HG02571 (cell line): ENCODE measurements at regions not wholly inside any gene's neighbourhood (a gene's known extent, or its start where the extent isn't known, plus 50 kb on each side); places are given as distances from the start of the nearest gene placed in this dataset.
"Not testable (repeated sequence)": the region's sequence is repeated elsewhere in the genome, so short reads cannot be mapped to it uniquely, and the experiment has no call there.

Experiments
- ATAC-seq: cut with Tn5 transposase; IDR thresholded peaks from one replicate; pipeline ENCODE4 v1.9.1; 2021; ENCODE audit warnings: mild to moderate bottlenecking, moderate library complexity; ENCODE audit not compliant: unreplicated experiment

DNA sequence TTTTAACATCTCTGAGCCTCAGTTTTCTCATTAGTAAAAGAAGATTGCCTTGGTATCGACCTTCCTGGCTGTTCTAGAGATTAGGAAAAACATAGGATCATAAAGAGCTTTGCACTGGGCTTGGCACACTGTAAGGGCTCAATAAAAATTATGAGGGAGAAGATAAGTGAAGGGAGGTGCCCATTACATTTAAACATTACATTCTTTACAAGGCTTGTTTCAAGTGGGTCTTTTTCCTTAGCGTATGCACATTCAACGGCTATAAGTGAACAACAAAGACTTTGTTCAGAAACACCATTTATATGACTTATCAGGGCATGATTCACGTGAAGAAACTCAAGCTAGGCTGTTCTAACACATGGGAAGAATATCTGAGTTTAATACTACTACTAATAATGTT, 351.9 kb upstream of the NPVF start:
- ATAC-seq, result no peak

DNA sequence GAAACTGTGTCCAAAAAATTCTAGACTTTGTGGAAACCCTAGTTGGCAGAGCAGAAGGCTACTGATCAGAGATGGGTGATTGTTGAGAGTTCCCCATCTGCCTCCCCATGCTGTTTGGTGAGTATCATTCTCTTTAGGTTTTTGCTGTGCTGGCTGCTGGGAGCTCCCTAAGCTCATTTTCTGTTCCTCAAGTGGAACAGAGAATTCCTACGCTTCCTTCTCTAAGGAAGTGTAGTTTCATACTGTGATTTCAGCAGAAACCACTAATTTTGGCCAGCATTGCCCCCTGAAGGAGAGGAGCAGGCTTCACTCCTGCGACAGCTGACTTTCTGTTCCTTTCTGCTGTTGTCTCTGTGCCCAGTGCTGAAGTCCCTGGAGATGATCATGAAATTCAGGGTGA, 355.3 kb upstream of the NPVF start:
- no peak for ATAC-seq

DNA sequence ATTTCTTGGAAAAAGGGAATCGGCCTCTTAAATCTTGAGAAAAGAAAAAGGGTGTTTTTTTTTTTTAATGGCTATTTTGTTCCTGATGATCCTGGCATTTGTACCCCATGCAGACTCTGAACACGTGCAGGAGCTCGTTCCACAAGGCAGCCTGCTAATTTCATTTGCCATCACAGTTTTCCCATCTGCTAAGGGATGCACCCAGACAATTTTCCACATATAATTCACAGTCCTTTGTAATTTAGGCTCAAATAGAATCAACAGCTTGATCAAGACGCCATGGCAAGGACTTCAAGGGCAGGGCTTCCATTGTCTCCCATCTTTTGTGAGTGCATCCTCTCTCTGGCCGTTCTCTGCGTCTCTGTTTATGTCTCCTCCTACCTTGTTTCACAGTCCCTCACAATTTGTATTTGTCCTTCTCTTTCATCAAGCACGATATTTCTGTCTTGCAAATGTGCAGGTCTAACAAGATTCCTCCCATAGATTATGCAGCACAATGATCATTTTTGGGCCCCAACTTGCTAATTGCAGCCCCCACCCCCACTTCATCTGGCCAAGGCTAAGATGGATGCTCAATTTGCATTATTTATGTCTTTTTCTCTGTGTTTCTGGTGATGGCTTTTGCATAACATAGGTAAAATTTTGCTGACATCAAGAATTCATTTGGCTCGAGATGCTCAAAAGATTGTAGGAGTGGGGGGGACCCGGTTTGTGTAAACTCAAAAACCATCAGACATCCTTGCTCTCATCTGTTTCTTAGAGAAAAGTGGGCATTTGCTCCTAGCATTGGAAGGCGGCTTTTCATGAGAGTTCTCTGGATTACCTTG, 356.0 kb upstream of the NPVF start:
- ATAC-seq, result no peak

DNA sequence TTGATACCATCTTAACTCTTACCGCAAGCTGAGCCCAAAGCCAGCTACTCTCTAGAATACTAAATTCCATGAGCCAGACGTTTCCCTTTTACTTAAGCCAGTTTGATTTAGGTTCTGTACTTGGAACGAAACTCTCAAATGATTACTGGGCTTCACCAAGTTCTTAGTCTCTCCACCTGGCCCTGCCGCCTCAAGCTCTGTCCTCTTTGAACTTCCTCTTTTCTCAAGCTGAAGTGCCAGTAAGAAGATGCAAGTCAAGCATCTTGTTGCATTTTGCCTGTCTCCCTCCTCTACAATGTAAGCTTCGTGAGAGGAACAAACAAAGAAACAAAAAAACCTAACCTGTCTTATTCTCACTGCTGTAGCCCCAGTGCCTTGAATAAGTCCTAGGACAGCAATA, 358.2 kb upstream of the NPVF start:
- ATAC-seq, result no peak

DNA sequence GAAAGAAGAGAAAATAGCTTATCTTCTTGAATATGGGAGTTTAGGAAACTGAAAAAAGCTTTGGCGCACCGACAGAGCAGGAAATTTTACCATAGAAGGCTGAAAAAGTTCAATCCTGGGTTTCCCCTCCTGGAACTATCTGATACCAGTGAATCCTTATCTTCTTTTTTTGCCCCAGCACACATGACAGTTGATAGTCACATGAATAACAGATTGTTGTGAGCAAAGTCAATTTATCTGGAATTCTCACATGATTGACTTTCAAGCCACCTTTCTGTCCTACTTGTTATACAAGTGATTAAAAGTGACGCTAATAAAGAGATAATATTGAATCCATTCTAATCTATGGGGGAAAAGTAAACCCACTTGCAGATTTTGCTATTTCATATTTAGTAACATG, 365.8 kb upstream of the NPVF start:
- ATAC-seq, result no peak

DNA sequence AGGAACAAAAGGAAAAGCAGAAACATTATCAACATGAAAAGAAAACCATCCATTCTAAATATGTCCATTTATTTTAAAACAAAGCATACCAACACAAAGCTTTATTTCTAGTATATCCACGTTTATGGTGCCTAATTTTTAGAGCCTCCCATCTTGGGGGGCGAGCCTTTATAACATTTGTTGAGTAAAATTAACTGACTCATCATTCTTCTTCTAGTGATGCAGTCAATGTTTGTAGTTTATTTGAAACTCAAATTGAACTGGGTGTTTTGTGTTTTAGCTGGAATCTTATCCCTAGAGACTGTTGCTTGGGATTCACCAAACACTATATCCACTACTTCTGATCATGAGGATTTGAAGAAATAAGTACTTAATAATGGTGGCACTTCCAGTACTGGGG, 366.4 kb upstream of the NPVF start:
- ATAC-seq, result no peak

DNA sequence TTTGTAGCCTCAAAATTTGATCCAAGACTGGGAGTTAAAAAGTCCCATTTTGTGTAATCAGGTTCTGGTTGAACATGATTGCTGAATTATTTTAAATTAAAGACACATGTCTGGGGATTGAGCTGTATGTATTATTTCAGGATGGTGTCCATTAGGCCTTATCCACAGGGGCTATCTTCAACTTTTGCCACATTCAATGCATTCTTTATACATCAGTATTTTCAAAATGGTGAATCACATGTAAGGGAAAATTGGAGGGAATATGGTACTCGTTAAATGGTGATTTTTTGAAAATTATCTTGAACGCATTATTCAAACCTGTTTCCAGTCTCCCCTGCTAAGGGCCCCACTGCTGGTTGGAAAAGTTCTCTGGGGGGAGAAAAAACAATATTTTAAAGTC, 367.7 kb upstream of the NPVF start:
- no peak for ATAC-seq

DNA sequence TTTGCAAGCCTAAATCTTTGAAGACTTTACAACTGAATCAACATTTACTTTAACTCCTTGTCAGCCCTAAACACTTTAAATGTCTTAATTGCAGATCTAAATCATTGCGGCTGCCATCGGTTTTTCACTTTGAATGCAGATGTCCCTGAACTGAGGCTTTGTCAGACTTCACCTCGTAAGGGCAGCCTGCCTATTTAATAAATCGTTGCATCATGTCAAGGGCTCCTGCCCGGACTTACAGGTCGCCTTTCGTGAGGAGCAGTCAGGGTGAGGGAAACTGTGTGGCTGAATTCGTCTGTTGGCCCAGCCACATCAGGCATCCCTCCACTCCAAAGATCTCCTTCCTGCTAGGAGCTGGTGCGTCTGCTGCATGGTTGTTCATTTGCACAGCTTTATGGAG, 368.2 kb upstream of the NPVF start:
- no peak for ATAC-seq

DNA sequence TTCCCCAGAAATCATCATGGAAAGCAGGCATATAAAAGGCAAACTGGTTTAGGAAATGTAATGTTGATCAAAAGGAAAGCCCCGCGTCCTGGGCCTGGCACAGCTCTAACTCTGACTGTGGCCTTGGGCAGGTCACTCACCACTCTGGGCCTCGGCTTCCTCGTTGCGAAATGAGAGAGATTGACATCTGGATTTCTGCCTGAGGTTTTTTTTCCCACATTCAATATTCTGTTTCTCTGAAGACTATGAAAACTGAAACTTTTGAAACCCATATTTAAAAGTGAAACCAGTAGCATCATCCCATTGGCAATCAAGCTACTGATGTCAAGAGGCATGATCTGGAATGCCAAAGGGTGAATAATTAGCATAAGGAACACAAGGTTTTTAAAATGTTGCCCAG, 369.7 kb upstream of the NPVF start:
- no peak for ATAC-seq

DNA sequence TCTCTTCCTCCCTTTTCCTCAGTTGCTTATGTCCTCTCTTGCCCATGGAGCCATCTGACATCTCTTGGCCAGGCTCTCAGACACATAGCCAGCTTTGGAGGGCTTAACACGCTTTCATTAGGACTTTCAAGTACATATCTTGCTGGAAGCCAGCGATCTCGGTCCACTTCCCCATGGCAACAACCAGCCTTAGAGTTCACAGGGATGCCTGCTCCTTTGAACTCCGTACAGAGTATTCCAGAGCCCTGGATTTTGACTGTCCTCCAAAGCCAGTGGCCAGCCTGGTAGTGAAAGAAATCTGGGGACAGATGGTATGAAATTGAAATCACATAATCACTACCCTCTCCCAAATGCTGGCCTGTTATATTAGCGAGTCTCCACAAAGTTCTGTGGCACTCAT, 370.5 kb upstream of the NPVF start:
- ATAC-seq, result no peak

DNA sequence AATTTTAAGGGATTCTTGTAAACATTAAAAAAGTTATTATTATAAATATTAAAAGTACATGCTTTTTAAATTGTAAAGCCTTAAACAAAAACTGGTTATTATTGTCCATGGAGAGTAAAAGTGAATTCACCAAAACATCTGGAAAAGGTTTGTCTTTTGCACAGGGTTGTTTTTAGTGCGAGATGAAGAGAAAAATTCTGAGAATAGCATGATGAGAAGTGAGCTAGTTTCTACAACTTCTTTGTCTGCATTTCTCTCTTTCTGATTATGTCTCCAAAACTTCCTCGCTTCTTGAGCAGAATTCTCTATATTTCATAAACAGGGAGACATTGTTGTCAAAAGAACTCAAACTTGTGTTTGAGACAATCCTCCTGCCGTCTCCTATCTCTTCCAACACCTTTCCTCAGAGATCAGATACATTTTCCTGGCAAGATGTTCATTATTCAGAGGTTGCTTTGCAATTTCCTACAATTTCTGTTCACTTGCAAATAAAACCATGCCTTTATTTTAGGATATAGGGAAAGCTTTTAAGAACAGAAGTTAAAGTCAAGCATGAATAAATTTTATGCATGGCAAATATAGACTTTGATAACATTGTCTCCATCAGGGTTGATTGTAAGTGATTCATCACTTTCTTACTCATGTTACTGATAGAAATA, 372.1 kb upstream of the NPVF start:
- no peak for ATAC-seq

DNA sequence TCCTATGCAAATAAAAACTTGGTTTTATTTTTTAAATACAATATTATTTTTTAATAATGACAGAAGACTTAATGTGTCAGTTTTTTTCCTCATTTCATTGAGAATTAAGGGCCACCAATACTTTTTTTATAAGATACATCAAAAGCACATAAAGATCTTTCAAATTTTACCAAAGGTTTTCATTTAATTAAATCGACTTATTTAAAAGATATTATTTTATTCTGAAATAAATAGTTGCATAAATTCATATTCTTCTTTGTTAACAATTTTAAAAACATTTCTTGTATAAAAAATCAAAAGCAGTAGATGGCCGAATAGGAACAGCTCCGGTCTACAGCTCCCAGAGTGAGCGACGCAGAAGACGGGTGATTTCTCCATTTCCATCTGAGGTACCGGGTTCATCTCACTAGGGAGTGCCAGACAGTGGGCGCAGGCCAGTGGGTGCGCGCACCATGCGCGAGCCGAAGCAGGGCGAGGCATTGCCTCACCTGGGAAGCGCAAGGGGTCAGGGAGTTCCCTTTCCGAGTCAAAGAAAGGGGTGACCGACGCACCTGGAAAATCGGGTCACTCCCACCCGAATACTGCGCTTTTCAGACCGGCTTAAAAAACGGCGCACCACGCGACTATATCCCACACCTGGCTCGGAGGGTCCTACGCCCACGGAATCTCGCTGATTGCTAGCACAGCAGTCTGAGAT, 374.6 kb upstream of the NPVF start:
- not testable (repeated sequence) for ATAC-seq

DNA sequence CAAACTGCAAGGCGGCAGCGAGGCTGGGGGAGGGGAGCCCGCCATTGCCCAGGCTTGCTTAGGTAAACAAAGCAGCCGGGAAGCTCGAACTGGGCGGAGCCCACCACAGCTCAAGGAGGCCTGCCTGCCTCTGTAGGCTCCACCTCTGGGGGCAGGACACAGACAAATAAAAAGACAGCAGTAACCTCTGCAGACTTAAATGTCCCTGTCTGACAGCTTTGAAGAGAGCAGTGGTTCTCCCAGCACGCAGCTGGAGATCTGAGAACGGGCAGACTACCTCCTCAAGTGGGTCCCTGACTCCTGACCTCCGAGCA, 375.1 kb upstream of the NPVF start:
- not testable (repeated sequence) for ATAC-seq

DNA sequence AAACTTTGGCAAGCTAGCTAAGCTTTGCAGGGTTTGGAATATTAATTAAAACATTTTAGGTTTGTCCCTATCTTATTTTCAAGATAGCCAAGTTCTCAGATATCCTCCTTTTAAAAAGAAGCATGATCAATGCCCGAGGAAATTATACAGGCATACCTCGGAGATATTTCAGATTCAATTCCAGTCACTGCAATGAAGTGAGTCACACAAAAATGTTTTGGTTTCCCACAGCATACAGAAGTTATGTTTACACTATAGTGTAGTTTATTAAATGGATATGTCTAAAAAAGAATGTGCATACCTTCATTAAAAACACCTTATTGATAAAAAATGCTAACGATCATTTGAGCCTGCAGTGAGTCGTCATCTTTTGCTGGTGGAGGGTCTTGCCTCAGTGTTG, 382.9 kb upstream of the NPVF start:
- no peak for ATAC-seq

DNA sequence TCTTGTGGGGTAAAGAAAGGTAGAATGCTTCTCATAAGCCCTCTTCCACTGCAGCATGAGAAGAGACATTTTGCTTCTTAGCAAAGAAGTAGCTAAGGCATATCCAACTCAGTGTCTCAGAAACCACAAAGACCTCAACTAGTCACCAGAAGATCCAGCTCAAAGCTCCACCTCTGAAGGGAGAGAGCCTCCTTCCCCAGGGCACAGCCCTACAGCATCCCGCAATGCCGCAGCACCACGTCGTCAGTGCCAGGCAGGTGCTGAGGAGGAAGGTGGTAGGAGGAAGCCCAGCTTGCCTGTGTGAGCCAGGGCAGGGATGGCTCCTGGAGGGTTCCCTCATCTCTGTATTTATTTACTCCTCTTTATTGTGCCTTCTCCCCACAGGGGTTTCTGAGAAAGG, 385.6 kb upstream of the NPVF start:
- ATAC-seq, result no peak

DNA sequence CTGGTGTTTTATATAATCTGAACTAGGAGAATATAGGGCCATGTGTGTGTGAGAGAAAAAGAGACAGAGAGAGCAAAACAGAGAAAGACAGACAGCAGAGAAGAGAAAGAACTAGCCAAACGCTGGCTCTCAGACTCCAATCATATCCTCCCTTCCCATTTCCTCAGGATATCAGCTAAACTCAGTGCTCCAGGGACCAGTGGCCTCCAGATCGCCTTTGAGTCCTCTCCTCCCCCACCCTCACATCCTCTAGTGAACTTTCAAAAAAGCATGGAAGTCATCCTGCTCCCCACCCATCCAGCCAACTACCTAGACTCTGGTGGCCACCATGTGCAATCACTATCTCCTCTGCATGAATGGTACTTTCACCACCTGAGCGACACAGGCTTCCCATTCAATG, 386.1 kb upstream of the NPVF start:
- no peak for ATAC-seq

DNA sequence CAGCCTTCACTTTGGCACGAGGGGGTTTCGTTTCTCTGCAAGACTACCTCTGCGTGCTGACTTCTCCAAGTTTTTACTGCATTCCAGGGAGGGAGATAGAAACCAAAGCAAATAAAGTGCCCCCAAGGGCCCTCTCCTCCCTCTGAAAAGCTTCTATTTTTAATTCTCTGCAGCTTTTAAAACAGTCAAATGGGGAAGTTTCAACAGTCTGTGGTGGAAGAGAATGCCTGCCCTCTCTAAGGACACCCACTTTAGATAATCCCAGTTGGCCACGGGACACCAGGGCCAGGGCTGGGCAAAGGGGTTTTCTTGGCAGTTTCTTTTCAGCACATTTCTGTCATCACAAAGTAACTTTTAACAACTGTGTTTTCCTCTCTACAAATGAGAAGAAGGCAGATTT, 386.7 kb upstream of the NPVF start:
- ATAC-seq, result no peak

DNA sequence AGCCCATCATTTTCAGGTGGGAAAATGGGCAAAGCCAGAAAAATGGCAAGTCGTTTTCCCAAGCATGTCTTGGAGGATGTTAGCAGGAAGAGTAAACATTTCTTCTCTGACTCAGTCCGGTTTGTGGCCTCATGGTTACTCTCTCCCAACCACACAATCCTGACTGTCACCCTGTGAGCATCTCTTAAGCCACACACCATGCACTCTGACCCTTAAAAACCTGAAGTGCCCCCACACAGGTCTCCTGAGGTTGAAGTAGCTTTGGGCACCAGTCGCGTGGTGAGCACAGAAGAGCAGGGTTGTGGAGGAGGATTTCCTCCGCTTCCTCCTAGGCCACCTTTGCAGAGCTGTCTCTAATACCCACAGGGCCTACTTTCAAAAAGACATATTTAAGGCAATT, 387.3 kb upstream of the NPVF start:
- no peak for ATAC-seq

DNA sequence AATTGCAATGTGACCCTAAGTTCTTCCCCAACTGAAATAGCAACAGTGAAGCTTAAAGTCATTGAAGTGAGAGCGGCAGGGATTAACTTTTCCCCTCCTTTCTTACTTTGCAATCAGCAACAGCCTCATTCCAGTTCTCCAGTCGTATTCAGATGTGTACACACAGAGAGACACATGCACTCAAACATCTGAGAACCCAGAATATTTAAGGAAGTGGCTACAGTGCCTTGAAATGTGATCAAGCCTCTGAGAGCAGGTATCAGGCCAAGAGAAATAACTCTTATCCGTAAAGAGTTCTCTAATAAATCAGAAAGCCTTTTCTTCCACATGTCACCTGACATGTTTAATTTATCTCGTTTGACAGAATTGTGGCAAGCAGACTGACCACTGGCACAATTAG, 388.9 kb upstream of the NPVF start:
- no peak for ATAC-seq

DNA sequence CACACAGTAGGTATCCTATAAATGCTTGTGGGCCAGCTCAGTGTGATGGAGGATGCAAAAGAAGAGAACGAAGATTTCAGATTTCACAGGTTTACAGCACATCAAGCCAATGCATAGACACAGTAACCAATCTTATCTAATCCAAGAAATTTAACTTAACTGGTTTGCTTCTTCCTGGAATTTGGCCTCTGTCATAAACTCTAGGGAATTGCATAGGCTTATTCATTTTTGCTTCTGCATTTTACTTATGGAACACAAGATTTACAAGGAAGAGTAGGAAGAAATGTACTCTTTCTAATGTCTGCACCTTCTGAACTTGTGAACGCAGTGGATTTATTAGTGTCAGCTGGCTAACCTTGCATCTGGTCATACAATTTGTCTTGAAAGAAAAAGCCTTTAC, 389.4 kb upstream of the NPVF start:
- no peak for ATAC-seq

DNA sequence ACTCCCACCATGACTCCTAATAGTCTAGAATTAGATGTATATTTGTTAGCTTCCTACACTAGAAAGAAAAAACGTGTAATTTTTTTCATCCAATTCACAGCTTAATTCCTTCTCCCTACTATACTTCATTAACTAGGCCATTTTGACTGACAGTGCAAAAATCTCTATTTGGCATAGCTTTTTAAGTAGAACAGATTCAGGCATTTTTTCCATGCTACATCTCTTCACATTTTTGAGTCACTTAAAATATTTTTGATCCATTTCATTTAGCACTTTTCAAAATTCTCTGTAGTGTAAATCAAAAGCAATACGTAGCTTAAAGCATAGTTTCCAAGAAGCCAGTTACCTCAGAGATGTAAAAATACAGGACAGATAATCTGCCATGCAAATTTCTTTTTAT, 391.1 kb upstream of the NPVF start:
- no peak for ATAC-seq
